Kidney epithelial cell (primary cell): ENCODE measurements at regions not wholly inside any gene's neighbourhood (a gene's known extent, or its start where the extent isn't known, plus 50 kb on each side); places are given as distances from the start of the nearest gene placed in this dataset.

Experiments used
- DNase-seq: peaks from one replicate; pipeline ENCODE4 v3.0.0-alpha.2; 2010; ENCODE audit warnings: low read depth
- H3K27me3 ChIP-seq: 2 replicates; pipeline ENCODE4 v1.6.0; 2011; ENCODE audit warnings: low read length; ENCODE audit not compliant: control insufficient read depth, insufficient read depth
- H3K36me3 ChIP-seq: 2 replicates; pipeline ENCODE4 v1.5.1; 2011; ENCODE audit warnings: low read length; ENCODE audit not compliant: control insufficient read depth, insufficient read depth
- H3K4me3 ChIP-seq: 2 replicates; pipeline ENCODE4 v1.5.1; 2011; ENCODE audit warnings: low read depth, mild to moderate bottlenecking, control low read depth, low read length
- CTCF ChIP-seq: IDR thresholded peaks from 2 replicates; pipeline ENCODE4 v1.5.1; 2011; ENCODE audit warnings: mild to moderate bottlenecking, moderate library complexity, low read length, control low read depth, inconsistent platforms; ENCODE audit not compliant: insufficient read depth, poor library complexity, severe bottlenecking

GRCh38 chr2:24420373-24420772, 60.0 kb upstream of the ITSN2 start:
- DNase-seq: no peak
- Histone ChIP-seq H3K36me3 (no peaks in the 10 kb centered on the region), H3K4me3 (no peak overlapping the region), H3K27me3 (no peaks in the 10 kb centered on the region)
- TF ChIP-seq CTCF: no peak

- no peak for TF ChIP-seq CTCF
- DNase-seq: no peak
- H3K4me3 ChIP-seq: no peak overlapping the region
- no peaks in the 10 kb centered on the region for H3K36me3 ChIP-seq
- H3K27me3 ChIP-seq: no peaks in the 10 kb centered on the region
Measured at GRCh38 chr2:24418166-24418841, 58.0 kb upstream of the ITSN2 start.

GRCh38 chr2:24412812-24413211, 52.5 kb upstream of the ITSN2 start:
- TF ChIP-seq CTCF: no peak
- DNase-seq: no peak
- Histone ChIP-seq H3K4me3 (no peak overlapping the region), H3K27me3 (no peaks in the 10 kb centered on the region), H3K36me3 (no peaks in the 10 kb centered on the region)

GRCh38 chr2:24411488-24412151, 51.3 kb upstream of the ITSN2 start:
- DNase-seq: no peak
- Histone ChIP-seq H3K36me3 (no peaks in the 10 kb centered on the region), H3K27me3 (no peaks in the 10 kb centered on the region), H3K4me3 (no peak overlapping the region)
- no peak for TF ChIP-seq CTCF

- Histone ChIP-seq H3K36me3 (no peaks in the 10 kb centered on the region), H3K27me3 (no peaks in the 10 kb centered on the region), H3K4me3 (no peak overlapping the region)
- no peak for TF ChIP-seq CTCF
- DNase-seq: no peak
Measured at GRCh38 chr2:24410976-24411375, 50.6 kb upstream of the ITSN2 start.
